ENCODE measurements at regions not wholly inside any gene's neighbourhood (a gene's known extent, or its start where the extent isn't known, plus 50 kb on each side); places are given as distances from the start of the nearest gene placed in this dataset.
A peak's percentile ranks its signal among the peaks of the same experiment; 100 is the strongest.
"Not testable (repeated sequence)": the region's sequence is repeated elsewhere in the genome, so short reads cannot be mapped to it uniquely, and the experiment has no call there.

DNA sequence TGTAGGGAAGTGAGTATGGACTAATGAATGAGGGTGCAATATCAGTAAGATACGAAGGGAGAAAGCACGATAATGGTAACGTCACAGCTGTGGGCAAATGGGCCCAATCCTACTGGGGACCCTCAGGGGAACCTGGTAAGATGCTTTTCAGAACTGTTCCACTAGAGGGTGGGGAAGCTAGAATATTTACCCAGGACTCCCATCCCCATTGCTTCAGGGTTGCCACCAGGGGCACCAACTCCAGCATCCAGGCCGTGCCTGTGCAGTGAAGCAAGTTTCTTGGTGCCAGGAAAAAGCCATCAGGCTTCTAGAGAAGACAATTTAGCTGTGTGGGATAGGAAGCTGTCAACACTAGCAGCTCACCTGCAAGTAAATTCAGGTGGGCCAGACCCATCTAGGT lies 409.3 kb downstream of the AGTPBP1 start:
- no peak for DNase-seq (ENCODE audit: low read depth, low spot score)

- DNase-seq (ENCODE audit: low read depth, low spot score): no peak
These were observed 410.1 kb downstream of the AGTPBP1 start for GRCh38 chr9:85331626-85332025.

GRCh38 chr9:85322592-85322991 lies 419.2 kb downstream of the AGTPBP1 start:
- DNase-seq (ENCODE audit: low read depth, low spot score): no peak

DNA sequence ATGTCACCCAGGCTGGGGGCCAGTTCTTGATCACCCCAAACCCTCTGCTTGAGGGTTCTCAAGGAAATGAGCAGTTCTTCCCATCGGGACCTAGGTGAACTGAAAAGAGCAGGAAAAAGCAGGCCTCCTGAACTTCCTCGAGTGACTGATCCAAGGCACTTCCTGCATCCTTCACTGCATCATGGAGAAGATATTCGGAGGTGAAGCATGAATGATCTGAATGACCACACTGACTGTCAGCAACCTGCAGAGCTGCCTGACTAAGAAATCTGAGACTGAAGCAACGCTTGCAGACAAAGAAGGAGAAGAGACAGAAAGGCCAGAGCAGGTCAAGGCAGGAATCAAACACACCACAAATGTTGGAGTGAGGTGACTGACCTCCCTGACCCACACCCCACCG lies 420.2 kb downstream of the AGTPBP1 start:
- no peak for DNase-seq (ENCODE audit: low read depth, low spot score)

DNA sequence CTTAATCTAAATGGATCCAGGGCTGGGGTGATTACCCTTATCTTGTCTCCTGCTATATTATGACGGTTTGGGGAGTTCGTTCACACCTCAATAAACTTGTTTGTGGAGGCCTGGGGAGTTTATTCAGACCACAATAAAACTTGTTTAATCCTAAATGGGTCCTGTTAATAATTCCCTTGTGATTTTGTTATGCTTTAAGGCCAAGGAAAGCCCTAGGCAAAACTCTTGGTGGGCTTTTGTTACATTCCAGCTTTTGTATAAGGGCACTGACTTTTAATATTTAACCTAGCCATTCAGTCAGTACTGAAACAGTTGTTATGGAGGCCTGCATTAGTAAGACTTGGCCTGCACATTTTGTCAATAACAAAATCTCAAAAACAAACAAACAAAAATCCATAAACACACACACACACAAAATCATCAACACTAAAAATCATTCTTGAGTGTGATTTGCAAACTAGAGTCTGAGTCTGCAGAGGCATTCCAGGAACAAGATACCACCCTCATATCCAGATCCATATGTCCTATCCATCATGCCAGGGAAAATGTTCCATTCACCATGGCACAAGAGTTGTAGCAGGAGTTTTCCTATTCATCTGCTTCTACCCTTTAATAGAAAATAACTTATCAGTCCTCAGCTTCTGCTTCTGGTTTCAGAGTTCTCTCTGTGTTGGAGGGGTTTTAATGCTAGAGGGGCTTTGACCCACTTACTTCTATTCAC lies 421.7 kb downstream of the AGTPBP1 start:
- DNase-seq (ENCODE audit: low read depth, low spot score): no peak

- not testable (repeated sequence) for DNase-seq (ENCODE audit: low read depth, low spot score)
These were observed 426.2 kb downstream of the AGTPBP1 start for GRCh38 chr9:85315535-85315934.

- no peak for DNase-seq (ENCODE audit: low read depth, low spot score)
These were observed 431.2 kb downstream of the AGTPBP1 start for GRCh38 chr9:85310573-85310972.

DNA sequence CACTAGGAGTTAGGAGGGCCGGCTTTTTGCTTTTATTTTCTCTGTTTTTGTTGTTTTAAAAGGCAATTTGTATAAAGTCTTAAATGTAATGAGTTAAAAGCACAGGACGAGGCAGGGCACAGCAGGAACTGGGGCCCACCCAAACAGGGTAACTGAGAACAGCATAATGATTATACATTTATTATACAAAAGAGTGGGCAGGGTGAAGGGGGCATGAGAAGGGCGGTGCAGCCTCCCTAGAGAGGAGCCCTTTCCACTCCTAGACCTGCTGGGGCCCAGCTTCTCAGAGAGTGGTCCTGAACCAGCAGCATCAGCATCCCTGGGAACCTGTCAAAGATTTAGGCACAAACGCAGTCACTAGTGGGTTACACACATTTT lies 438.0 kb downstream of the AGTPBP1 start:
- DNase-seq (ENCODE audit: low read depth, low spot score): no peak

GRCh38 chr9:85302938-85303756 lies 438.6 kb downstream of the AGTPBP1 start:
- DNase-seq (ENCODE audit: low read depth, low spot score): no peak

DNA sequence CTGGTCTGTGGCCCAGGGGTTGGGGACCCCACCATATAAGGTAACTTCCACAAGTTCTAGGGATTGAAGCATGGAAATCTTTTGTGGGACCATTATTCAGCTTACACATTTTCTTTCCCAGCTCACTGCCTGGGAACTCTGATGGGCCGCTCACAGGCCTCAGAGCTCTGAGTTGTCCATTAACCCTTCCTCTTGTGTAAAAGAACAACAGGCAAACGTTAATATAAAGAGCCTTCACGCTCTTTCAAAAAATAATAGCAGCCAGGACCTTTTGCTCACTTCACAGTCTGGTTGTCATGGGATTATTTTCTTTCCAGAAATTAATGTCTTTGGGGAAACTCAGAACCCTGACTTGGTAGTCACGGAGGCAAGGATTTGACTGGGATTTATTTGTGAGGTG lies 443.3 kb downstream of the AGTPBP1 start:
- DNase-seq (ENCODE audit: low read depth, low spot score): no peak

DNA sequence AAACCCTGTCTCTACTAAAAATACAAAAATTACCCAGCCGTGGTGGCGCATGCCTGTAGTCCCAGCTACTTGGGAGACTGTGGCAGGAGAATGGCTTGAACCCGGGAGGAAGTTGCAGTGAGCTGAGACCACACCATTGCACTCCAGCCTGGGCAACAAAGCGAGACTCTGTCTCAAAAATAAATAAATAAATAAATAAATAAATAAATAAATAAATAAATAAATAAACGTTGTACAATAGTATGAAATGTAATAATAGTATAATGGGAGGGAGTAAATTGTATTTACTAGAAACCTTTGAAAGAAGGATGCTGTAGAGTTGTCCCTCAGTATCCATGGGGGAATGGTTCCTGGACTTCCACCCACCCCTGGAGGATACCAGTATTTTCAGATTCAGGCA lies 446.5 kb downstream of the AGTPBP1 start:
- not testable (repeated sequence) for DNase-seq (ENCODE audit: low read depth, low spot score)

DNA sequence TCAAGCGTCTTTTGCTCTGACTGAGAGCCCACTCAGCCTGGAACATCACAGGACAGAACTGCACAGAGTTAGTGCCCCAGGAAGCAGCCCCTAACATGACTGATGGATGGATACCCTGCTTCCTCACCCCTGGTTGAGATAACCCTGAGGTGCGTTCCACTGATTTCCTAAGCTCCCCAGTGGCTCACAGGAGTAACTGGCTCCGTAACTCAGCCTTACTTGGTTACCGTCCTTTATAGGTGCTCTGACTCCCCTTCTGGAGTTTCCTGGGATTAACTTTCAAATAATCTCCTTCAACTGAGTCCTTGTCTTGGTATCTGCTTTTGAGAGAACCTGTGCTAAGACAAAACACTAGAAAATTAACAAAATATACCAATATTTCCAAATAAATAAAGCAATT lies 449.5 kb downstream of the AGTPBP1 start:
- DNase-seq (ENCODE audit: low read depth, low spot score): no peak

DNA sequence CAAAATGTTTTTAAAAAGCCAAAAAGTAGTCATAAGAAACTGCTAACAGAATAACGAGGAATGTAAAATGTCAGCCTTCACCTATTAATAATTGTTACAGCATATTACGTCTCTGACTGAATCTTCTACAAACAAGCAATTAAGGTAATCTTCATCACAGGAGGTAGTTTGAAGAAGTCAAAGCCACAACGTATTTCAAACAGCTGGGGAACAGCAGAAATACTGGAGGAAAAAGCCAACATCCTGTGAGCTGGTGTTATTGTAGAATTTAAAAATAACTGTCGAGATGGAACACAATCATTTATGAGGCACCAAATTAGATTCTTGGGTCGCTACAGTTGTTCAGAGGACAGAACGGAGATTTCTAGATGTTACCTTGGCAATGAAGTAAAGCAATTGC lies 450.5 kb downstream of the AGTPBP1 start:
- no peak for DNase-seq (ENCODE audit: low read depth, low spot score)

DNA sequence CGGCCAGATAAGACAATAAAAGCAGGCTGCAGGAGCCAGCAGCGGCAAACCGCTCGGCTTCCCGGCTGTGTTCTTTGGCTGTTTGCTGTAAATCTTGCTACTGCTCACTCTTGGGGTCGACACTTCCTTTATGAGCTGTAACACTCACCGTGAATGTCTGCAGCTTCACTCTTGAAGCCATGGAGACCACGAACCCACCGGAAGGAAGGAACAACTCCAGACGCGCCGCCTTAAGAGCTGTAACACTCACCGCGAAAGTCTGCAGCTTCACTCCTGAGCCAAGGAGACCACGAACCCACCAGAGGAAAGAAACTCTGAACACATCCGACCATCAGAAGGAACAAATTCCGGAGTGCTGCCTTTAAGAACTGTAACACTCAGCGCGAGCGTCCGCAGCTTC lies 451.7 kb downstream of the AGTPBP1 start:
- DNase-seq (ENCODE audit: low read depth, low spot score): no peak

GRCh38 chr9:85289142-85289541 lies 452.6 kb downstream of the AGTPBP1 start:
- no peak for DNase-seq (ENCODE audit: low read depth, low spot score)

DNA sequence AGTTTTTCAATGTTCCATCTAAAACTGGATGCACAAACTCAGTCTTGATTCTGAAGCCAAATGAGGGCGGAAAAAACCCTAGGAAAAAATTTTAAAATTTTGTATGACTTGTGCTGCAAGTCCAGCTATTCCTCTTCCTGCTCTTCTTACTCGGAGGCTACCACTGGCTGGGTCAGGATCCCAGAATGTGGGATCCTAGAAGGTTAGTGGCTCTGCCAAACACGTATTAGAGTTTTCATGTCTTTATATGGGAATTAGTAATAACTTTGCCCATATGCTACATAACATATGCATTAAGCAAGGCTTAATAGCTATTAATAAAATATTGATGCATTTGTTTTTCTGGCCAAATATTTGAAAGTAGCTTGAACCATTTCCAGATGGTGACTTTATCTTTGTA lies 458.3 kb downstream of the AGTPBP1 start:
- DNase-seq (ENCODE audit: low read depth, low spot score): no peak

- DNase-seq (ENCODE audit: low read depth, low spot score): no peak
These were observed 463.0 kb downstream of the AGTPBP1 start for GRCh38 chr9:85278769-85279168.

DNA sequence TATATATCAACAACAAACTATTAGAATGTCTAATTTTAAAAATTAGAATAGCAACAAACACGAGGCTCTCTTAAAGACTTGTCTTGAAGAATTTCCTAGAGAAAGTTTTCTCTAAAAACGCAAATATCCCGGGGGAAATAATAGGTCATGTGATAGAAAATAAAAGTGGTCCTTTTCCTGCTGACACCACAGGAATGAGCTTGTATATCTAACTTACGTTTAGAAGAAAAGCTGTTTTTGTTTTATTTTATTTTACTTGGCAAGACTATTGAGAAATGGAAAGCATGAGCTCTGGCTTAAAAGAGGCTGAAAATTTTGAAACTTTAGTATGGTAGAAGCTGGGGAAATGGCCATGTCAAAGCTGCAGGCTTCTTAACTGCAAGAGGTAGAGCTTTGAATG lies 465.0 kb downstream of the AGTPBP1 start:
- DNase-seq (ENCODE audit: low read depth, low spot score): peak; percentile 21

DNA sequence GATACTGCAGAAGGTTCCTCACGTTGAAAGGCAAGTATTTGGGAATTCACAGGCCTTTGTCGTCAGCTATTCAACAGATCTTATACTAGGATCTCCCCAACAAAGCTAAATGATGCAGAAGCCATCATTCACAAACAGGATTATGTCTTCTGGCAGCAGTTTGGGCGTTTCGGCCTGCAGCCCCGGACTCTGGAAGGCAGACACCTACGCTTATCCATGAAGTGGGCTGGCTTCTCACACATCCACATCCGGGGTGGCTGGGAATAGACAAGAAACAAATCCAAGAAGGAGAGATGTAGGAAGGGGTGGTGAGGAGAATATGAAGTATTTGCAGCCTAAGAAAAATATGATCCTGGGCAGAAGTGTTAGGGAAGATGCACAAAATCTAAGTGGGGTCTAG lies 471.9 kb downstream of the AGTPBP1 start:
- DNase-seq (ENCODE audit: low read depth, low spot score): no peak

GRCh38 chr9:85268131-85268530 lies 473.6 kb downstream of the AGTPBP1 start:
- no peak for DNase-seq (ENCODE audit: low read depth, low spot score)

- no peak for DNase-seq (ENCODE audit: low read depth, low spot score)
These were observed 477.1 kb downstream of the AGTPBP1 start for GRCh38 chr9:85264695-85265094.

DNA sequence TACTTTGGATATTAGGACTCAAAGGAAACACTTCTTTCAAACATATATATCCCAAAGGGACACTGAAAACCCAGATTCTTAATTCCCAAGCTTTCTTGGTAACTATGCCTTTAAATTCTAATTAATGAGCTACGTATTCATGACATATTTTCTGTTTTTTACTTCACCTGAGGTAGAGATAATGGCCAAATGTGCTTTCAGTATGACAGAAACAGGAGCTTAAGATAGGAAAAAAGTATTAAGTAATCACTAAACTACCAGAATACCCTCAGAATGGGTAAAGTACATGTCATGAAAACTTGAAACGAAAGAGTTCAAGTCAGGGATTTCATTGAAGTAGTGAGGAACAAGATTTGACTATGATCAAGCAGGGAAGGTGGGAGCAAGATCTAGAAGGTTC lies 478.5 kb downstream of the AGTPBP1 start:
- DNase-seq (ENCODE audit: low read depth, low spot score): no peak

DNA sequence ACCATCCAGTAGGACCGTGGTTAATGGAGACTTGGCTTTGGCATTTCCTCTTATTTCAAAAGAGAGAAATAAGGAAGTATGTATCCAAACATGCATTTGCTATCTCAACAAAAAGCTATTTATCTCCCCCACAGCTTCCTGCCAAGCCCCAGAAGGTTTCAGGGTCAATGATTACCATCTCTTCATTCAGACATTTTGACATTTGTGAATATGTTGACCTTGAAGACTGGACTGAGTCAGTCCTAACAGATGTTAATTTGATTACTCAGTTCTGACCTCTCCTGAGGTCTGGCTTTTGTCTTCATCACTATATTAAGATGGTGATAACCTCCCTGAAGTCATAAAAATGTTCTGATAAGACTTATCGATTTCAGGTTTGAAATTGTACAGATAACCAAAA lies 479.4 kb downstream of the AGTPBP1 start:
- DNase-seq (ENCODE audit: low read depth, low spot score): no peak
